ENCODE measurements at regions not wholly inside any gene's neighbourhood (a gene's known extent, or its start where the extent isn't known, plus 50 kb on each side); places are given as distances from the start of the nearest gene placed in this dataset.

DNA sequence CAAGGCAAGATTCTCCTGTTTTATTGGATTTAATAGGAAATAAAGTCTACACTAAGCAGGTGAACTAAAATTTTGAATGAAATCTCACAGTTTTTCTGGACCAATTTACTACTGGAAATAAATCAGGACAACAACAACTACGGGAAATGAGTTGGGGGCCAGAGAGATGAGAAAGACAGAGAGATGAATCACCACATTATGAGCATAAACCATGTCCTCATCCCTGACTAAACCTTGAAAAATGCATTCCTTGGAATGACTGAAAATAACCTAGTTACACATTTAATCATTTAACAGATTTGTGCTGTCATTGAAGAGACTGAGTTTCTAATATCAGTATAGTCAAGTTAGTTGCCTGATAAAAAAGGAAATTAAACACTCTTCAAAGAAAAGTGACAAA, 608.4 kb upstream of the KCND2 start (continued):
- TF ChIP-seq, protein P1, sequence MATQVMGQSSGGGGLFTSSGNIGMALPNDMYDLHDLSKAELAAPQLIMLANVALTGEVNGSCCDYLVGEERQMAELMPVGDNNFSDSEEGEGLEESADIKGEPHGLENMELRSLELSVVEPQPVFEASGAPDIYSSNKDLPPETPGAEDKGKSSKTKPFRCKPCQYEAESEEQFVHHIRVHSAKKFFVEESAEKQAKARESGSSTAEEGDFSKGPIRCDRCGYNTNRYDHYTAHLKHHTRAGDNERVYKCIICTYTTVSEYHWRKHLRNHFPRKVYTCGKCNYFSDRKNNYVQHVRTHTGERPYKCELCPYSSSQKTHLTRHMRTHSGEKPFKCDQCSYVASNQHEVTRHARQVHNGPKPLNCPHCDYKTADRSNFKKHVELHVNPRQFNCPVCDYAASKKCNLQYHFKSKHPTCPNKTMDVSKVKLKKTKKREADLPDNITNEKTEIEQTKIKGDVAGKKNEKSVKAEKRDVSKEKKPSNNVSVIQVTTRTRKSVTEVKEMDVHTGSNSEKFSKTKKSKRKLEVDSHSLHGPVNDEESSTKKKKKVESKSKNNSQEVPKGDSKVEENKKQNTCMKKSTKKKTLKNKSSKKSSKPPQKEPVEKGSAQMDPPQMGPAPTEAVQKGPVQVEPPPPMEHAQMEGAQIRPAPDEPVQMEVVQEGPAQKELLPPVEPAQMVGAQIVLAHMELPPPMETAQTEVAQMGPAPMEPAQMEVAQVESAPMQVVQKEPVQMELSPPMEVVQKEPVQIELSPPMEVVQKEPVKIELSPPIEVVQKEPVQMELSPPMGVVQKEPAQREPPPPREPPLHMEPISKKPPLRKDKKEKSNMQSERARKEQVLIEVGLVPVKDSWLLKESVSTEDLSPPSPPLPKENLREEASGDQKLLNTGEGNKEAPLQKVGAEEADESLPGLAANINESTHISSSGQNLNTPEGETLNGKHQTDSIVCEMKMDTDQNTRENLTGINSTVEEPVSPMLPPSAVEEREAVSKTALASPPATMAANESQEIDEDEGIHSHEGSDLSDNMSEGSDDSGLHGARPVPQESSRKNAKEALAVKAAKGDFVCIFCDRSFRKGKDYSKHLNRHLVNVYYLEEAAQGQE (IDR thresholded peaks at IDR 0.05; ENCODE audit: unreplicated experiment) = no peak
- TF ChIP-seq JUNB (IDR thresholded peaks at IDR 0.05; ENCODE audit: unreplicated experiment) = no peak

DNA sequence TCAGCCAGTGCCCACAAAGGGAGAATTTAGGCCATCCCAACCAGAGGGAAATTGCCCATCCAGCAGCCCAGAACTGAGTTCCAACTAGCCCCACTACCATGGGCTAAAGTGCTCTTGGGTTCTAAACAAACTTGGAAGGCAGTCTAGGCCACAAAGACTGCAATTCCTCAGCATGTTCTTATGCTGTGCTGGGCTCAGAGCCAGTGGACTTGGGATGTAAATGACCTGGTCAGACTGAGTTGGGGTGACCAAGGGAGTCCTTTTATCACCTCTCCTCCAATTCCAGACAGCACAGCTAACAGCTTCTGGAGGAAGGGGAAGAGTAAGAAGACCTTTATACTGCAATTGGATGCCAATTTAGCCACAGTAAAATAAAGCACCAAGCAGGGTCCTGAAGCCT, 607.2 kb upstream of the KCND2 start:
- H3K27me3 Mint-ChIP-seq (ENCODE audit: insufficient read depth, low read depth, poor library complexity) = no peaks in the 10 kb centered on the region
- Histone ChIP-seq H3K36me3 (ENCODE audit: insufficient read depth) (no peaks in the 10 kb centered on the region), H3K4me1 (ENCODE audit: insufficient read depth) (no peaks in the 10 kb centered on the region), H3K4me3 (no peak overlapping the region), H3K4me2 (no peak overlapping the region), H4K20me1 (replicated peaks; ENCODE audit: insufficient read depth) (no peaks in the 10 kb centered on the region), H3K79me2 (replicated peaks; ENCODE audit: insufficient read depth) (no peaks in the 10 kb centered on the region), H3K27ac (ENCODE audit: low read depth) (no peak overlapping the region), H2AFZ (no peak overlapping the region), H3K9me2 (ENCODE audit: insufficient read depth) (0 out of 2 replicates have a peak, but pooled peaks cover 3% of the 10 kb centered on the region), H3F3A (replicated peaks; ENCODE audit: low read depth) (no peaks in the 10 kb centered on the region), H3K27me3 (ENCODE audit: insufficient read depth) (no peaks in the 10 kb centered on the region)
- no peak overlapping the region for H3K4me3 Mint-ChIP-seq
- no peaks in the 10 kb centered on the region for H3K9me3 Mint-ChIP-seq
- no peaks in the 10 kb centered on the region for H3K4me1 Mint-ChIP-seq
- H3K27ac Mint-ChIP-seq = no peak overlapping the region
- TF ChIP-seq CREB1 (CRISPR knock-in tag; IDR thresholded peaks at IDR 0.05; ENCODE audit: low read depth) = no peak
- DNase-seq (ENCODE audit: low spot score) = no peak
- no peak for ATAC-seq
- no peaks in the 10 kb centered on the region for H3K36me3 Mint-ChIP-seq (ENCODE audit: low read depth)

DNA sequence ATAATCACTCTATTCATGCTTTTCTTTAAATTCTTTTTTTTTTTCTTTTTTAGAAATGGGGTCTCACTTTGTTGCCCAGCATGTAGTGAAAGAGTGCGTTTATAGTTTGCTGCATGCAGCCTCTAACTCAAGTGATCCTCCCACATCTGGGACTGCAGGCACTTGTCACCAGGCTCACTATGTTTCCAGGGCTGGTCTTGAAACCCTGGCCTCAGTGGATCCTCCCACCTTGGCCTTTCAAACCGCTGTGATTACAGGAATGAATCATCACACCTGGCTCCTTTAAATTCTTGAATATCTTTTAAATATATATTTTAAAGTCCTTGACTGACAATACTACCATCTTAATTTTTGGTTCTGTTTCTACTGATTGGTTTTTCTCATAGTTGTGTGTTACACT, 591.6 kb upstream of the KCND2 start:
- Histone ChIP-seq H3F3A (replicated peaks; ENCODE audit: low read depth) (no peaks in the 10 kb centered on the region), H3K27me3 (ENCODE audit: insufficient read depth) (no peaks in the 10 kb centered on the region), H3K27ac (ENCODE audit: low read depth) (no peak overlapping the region), H3K9me2 (ENCODE audit: insufficient read depth) (no peaks in the 10 kb centered on the region), H4K20me1 (replicated peaks; ENCODE audit: insufficient read depth) (no peaks in the 10 kb centered on the region), H3K79me2 (replicated peaks; ENCODE audit: insufficient read depth) (no peaks in the 10 kb centered on the region), H3K4me3 (no peak overlapping the region), H3K4me1 (ENCODE audit: insufficient read depth) (no peaks in the 10 kb centered on the region), H3K36me3 (ENCODE audit: insufficient read depth) (no peaks in the 10 kb centered on the region), H2AFZ (no peak overlapping the region), H3K4me2 (no peak overlapping the region)
- Mint-ChIP-seq H3K36me3 (ENCODE audit: low read depth) (no peaks in the 10 kb centered on the region), H3K9me3 (no peaks in the 10 kb centered on the region), H3K27ac (no peak overlapping the region), H3K4me3 (no peak overlapping the region), H3K4me1 (no peaks in the 10 kb centered on the region), H3K27me3 (ENCODE audit: insufficient read depth, low read depth, poor library complexity) (no peaks in the 10 kb centered on the region)
- ATAC-seq (no peak), DNase-seq (ENCODE audit: low spot score) (no peak)
- TF ChIP-seq JUNB (IDR thresholded peaks at IDR 0.05; ENCODE audit: unreplicated experiment) (no peak), ZNF114 (CRISPR knock-in tag; IDR thresholded peaks at IDR 0.05) (no peak)
- TF ChIP-seq, protein P1 (IDR thresholded peaks at IDR 0.05; ENCODE audit: unreplicated experiment) = no peak
- TF ChIP-seq, protein P2, sequence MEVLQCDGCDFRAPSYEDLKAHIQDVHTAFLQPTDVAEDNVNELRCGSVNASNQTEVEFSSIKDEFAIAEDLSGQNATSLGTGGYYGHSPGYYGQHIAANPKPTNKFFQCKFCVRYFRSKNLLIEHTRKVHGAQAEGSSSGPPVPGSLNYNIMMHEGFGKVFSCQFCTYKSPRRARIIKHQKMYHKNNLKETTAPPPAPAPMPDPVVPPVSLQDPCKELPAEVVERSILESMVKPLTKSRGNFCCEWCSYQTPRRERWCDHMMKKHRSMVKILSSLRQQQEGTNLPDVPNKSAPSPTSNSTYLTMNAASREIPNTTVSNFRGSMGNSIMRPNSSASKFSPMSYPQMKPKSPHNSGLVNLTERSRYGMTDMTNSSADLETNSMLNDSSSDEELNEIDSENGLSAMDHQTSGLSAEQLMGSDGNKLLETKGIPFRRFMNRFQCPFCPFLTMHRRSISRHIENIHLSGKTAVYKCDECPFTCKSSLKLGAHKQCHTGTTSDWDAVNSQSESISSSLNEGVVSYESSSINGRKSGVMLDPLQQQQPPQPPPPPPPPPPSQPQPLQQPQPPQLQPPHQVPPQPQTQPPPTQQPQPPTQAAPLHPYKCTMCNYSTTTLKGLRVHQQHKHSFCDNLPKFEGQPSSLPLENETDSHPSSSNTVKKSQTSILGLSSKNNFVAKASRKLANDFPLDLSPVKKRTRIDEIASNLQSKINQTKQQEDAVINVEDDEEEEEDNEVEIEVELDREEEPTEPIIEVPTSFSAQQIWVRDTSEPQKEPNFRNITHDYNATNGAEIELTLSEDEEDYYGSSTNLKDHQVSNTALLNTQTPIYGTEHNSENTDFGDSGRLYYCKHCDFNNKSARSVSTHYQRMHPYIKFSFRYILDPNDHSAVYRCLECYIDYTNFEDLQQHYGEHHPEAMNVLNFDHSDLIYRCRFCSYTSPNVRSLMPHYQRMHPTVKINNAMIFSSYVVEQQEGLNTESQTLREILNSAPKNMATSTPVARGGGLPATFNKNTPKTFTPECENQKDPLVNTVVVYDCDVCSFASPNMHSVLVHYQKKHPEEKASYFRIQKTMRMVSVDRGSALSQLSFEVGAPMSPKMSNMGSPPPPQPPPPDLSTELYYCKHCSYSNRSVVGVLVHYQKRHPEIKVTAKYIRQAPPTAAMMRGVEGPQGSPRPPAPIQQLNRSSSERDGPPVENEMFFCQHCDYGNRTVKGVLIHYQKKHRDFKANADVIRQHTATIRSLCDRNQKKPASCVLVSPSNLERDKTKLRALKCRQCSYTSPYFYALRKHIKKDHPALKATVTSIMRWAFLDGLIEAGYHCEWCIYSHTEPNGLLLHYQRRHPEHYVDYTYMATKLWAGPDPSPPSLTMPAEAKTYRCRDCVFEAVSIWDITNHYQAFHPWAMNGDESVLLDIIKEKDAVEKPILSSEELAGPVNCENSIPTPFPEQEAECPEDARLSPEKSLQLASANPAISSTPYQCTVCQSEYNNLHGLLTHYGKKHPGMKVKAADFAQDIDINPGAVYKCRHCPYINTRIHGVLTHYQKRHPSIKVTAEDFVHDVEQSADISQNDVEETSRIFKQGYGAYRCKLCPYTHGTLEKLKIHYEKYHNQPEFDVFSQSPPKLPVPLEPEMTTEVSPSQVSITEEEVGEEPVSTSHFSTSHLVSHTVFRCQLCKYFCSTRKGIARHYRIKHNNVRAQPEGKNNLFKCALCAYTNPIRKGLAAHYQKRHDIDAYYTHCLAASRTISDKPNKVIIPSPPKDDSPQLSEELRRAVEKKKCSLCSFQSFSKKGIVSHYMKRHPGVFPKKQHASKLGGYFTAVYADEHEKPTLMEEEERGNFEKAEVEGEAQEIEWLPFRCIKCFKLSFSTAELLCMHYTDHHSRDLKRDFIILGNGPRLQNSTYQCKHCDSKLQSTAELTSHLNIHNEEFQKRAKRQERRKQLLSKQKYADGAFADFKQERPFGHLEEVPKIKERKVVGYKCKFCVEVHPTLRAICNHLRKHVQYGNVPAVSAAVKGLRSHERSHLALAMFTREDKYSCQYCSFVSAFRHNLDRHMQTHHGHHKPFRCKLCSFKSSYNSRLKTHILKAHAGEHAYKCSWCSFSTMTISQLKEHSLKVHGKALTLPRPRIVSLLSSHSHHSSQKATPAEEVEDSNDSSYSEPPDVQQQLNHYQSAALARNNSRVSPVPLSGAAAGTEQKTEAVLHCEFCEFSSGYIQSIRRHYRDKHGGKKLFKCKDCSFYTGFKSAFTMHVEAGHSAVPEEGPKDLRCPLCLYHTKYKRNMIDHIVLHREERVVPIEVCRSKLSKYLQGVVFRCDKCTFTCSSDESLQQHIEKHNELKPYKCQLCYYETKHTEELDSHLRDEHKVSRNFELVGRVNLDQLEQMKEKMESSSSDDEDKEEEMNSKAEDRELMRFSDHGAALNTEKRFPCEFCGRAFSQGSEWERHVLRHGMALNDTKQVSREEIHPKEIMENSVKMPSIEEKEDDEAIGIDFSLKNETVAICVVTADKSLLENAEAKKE (CRISPR knock-in tag; IDR thresholded peaks at IDR 0.05) = no peak

All from GM23338 (cell line).